Transverse colon (tissue), 4 donors: ENCODE measurements at regions not wholly inside any gene's neighbourhood (a gene's known extent, or its start where the extent isn't known, plus 50 kb on each side); places are given as distances from the start of the nearest gene placed in this dataset.

ENCODE experiments used
- DNase-seq: peaks from one replicate; pipeline ENCODE4 v3.0.0-alpha.2; 2019
- H3K27ac ChIP-seq, 4 donors: fragments of 200-600 bp; sonication (generic); 2 replicates each; pipeline ENCODE4 v1.5.1; 2016 to 2018; ENCODE audit warnings: inconsistent platforms in 4 of 4
- H3K27me3 ChIP-seq: fragments of 200-600 bp; sonication (generic); 2 replicates; pipeline ENCODE4 v1.5.1; 2017; ENCODE audit warnings: inconsistent platforms
- H3K36me3 ChIP-seq, 4 donors: fragments of 200-600 bp; sonication (generic); 2 replicates each; pipeline ENCODE4 v1.5.1; 2017 to 2019; ENCODE audit warnings: inconsistent platforms in 4 of 4
- H3K4me1 ChIP-seq, 4 donors: fragments of 200-600 bp; sonication (generic); 2 replicates each; pipeline ENCODE4 v1.5.1; 2017 to 2020; ENCODE audit warnings: inconsistent platforms in 4 of 4
- H3K4me3 ChIP-seq, 4 donors: fragments of 200-600 bp; sonication (generic); 1 replicate in 1 of 4; 2 replicates in 3 of 4; pipeline versions ENCODE4 v1.5.1 to v1.6.1; 2017 to 2019; ENCODE audit warnings: inconsistent platforms in 4 of 4
- H3K9me3 ChIP-seq, 2 donors: fragments of 200-600 bp; sonication (generic); 2 replicates each; pipeline ENCODE4 v1.5.1; 2017 to 2019; ENCODE audit warnings: inconsistent platforms in 2 of 2
- EP300 ChIP-seq: sonication (generic); formaldehyde crosslinking; IDR thresholded peaks from one replicate; pipeline ENCODE4 v1.6.1; 2017; ENCODE audit warnings: antibody characterized with exemption, low read depth
- POLR2A ChIP-seq: fragments of 450-650 bp; IDR thresholded peaks from one replicate; pipeline ENCODE4 v1.6.1; 2016; ENCODE audit warnings: antibody characterized with exemption, mild to moderate bottlenecking, moderate library complexity
- POLR2AphosphoS5 ChIP-seq, 3 donors: sonication (generic); formaldehyde crosslinking; IDR thresholded peaks; one replicate each; pipeline ENCODE4 v1.6.1; 2016; ENCODE audit warnings: antibody characterized with exemption in 3 of 3
- WGBS, 2 donors: methylation state at CpG; one replicate each; pipeline ENCODE4 v1.1.5; 2018; ENCODE audit warnings: low coverage in 1 of 2; 5-methylcytosine and 5-hydroxymethylcytosine counted together
- in situ Hi-C, 4 donors: fragments of 200-750 bp; cut with MboI; loops; one replicate each; pipeline versions ENCODE4 v1.15.0 to v1.15.1; 2017; ENCODE audit warnings: low sequenced_read_pairs in 3 of 4, low pct_ligation_motif_present in 1 of 4, low pct_unique_long_range_greater_than_20kb in 1 of 4
- intact Hi-C: fragments of 100-400 bp; cut with DNase I; formaldehyde crosslinking; loops from one replicate; pipeline ENCODE4 v1.15.1; 2023; ENCODE audit warnings: low total_unique reads
- TF ChIP-seq, protein P1 (sequence below), 5 experiments: fragments of 200-600 bp in 3 of 5; fragments of 450-650 bp in 2 of 5; sonication (generic) in 3 of 5; IDR thresholded peaks; 1 replicate in 2 of 5; 2 replicates in 3 of 5; pipeline ENCODE4 v1.5.1; 2016 to 2017; ENCODE audit warnings: antibody characterized with exemption in 5 of 5, inconsistent platforms in 3 of 5, mild to moderate bottlenecking in 2 of 5, moderate library complexity in 1 of 5

DNA sequence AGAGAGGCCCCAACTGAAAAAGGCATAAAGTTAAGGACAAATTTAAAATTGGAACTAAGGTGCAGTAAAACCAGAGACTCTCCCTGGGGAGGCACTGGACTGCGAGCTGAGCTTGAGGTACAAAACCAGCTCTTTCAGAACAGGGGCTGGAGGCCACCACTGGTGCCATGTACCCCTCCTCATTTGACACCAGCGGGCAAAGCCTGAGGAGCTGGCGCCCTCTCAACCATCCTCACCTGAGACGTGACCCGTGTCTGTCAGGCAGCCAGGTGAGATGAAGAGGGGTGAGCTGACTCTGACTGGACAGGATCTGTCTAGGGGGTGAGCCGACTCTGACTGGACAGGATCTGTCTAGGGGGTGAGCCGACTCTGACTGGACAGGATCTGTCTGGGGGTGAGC, 68.5 kb downstream of the TMEM18 start:
- no peaks in the 10 kb centered on the region for H3K36me3 ChIP-seq
- no peaks in the 10 kb centered on the region for H3K27me3 ChIP-seq
- H3K4me1 ChIP-seq = no peaks in the 10 kb centered on the region
- in situ Hi-C loops = no loop called here
- DNase-seq = no peak
- intact Hi-C loops = no loop called here
- TF ChIP-seq POLR2A = no peak
- no peak for TF ChIP-seq EP300
- no peak for TF ChIP-seq POLR2AphosphoS5 (IDR thresholded peaks at IDR 0.05)
- TF ChIP-seq, protein P1, sequence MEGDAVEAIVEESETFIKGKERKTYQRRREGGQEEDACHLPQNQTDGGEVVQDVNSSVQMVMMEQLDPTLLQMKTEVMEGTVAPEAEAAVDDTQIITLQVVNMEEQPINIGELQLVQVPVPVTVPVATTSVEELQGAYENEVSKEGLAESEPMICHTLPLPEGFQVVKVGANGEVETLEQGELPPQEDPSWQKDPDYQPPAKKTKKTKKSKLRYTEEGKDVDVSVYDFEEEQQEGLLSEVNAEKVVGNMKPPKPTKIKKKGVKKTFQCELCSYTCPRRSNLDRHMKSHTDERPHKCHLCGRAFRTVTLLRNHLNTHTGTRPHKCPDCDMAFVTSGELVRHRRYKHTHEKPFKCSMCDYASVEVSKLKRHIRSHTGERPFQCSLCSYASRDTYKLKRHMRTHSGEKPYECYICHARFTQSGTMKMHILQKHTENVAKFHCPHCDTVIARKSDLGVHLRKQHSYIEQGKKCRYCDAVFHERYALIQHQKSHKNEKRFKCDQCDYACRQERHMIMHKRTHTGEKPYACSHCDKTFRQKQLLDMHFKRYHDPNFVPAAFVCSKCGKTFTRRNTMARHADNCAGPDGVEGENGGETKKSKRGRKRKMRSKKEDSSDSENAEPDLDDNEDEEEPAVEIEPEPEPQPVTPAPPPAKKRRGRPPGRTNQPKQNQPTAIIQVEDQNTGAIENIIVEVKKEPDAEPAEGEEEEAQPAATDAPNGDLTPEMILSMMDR (IDR thresholded peaks at IDR 0.05) = no peak
- no peaks in the 10 kb centered on the region for H3K9me3 ChIP-seq
- 86% methylated on average over 7 of the region's 7 CpGs; no CpG with 5 or more reads in 1 of the 2 donors for WGBS, 2 donors
- H3K27ac ChIP-seq = no peak overlapping the region
- no peak overlapping the region for H3K4me3 ChIP-seq

- intact Hi-C loops (no loop called here), in situ Hi-C loops (no loop called here)
- TF ChIP-seq POLR2AphosphoS5 (IDR thresholded peaks at IDR 0.05) = no peak
- TF ChIP-seq, protein P1 (IDR thresholded peaks at IDR 0.05) = no peak
- no peak for TF ChIP-seq EP300
- TF ChIP-seq POLR2A = no peak
Measured at GRCh38 chr2:608297-608696, 68.9 kb downstream of the TMEM18 start.

GRCh38 chr2:607709-608108, 69.5 kb downstream of the TMEM18 start:
- in situ Hi-C loops (no loop called here), intact Hi-C loops (no loop called here)
- Histone ChIP-seq H3K27ac (no peak overlapping the region), H3K36me3 (no peaks in the 10 kb centered on the region), H3K4me3 (no peak overlapping the region), H3K27me3 (no peaks in the 10 kb centered on the region), H3K4me1 (no peaks in the 10 kb centered on the region), H3K9me3 (no peaks in the 10 kb centered on the region)
- TF ChIP-seq EP300 (no peak), POLR2A (no peak), POLR2AphosphoS5 (IDR thresholded peaks at IDR 0.05) (no peak)
- TF ChIP-seq, protein P1 (IDR thresholded peaks at IDR 0.05) = no peak
- DNase-seq = no peak
- WGBS, 2 donors = 73% methylated on average over 4 of the region's 4 CpGs; no CpG with 5 or more reads in 1 of the 2 donors

More at GRCh38 chr2:608297-608696, 68.9 kb downstream of the TMEM18 start:
- no peaks in the 10 kb centered on the region for H3K27me3 ChIP-seq
- H3K4me1 ChIP-seq = no peaks in the 10 kb centered on the region
- no peaks in the 10 kb centered on the region for H3K9me3 ChIP-seq
- H3K4me3 ChIP-seq = no peak overlapping the region
- no peak overlapping the region for H3K27ac ChIP-seq
- no peak for DNase-seq
- no peaks in the 10 kb centered on the region for H3K36me3 ChIP-seq
- 70 to 100% methylated on average over 1 to 6 of the region's 6 CpGs for WGBS, 2 donors

DNA sequence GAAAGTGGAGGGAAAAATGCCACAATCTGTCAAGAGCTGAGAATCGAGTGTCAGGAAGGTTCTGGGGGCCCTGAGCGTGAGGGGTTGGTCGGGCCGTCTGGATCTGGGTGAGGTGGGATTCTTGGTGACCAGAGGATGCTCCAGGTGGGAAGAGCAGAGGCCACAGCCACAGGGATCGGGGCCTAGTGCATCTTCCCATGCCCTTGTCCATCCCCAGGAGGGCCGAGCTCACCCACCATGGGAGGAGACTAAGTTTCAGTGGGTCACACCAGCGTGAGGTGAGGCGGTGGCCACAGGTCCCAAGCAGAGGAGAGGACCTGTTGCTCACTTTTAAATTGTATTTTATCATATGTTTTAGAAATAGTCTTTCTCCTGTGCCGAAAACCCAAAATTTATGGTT, 70.0 kb downstream of the TMEM18 start:
- in situ Hi-C loops (no loop called here), intact Hi-C loops (no loop called here)
- no peaks in the 10 kb centered on the region for H3K27me3 ChIP-seq
- no peak for TF ChIP-seq EP300
- WGBS, 2 donors = 85 to 100% methylated on average over 3 to 9 of the region's 9 CpGs
- H3K4me3 ChIP-seq = no peak overlapping the region
- no peaks in the 10 kb centered on the region for H3K36me3 ChIP-seq
- no peaks in the 10 kb centered on the region for H3K4me1 ChIP-seq
- no peaks in the 10 kb centered on the region for H3K9me3 ChIP-seq
- DNase-seq = no peak
- H3K27ac ChIP-seq = no peak overlapping the region
